ENCODE measurements at regions not wholly inside any gene's neighbourhood (a gene's known extent, or its start where the extent isn't known, plus 50 kb on each side); places are given as distances from the start of the nearest gene placed in this dataset.
"Not testable (repeated sequence)": the region's sequence is repeated elsewhere in the genome, so short reads cannot be mapped to it uniquely, and the experiment has no call there.

- no peak for DNase-seq
Observed at GRCh38 chr14:29392287-29392686, 535.4 kb downstream of the PRKD1 start.

GRCh38 chr14:29403091-29403490, 524.6 kb downstream of the PRKD1 start:
- no peak for DNase-seq

- no peak for DNase-seq
Observed at GRCh38 chr14:29410581-29410980, 517.1 kb downstream of the PRKD1 start.

GRCh38 chr14:29414931-29415330, 512.7 kb downstream of the PRKD1 start:
- DNase-seq: not testable (repeated sequence)

GRCh38 chr14:29419736-29420135, 507.9 kb downstream of the PRKD1 start:
- no peak for DNase-seq

GRCh38 chr14:29421156-29421728, 506.4 kb downstream of the PRKD1 start:
- DNase-seq: no peak

- no peak for DNase-seq
Observed at GRCh38 chr14:29425705-29426482, 501.8 kb downstream of the PRKD1 start.

GRCh38 chr14:29442696-29443095, 485.0 kb downstream of the PRKD1 start:
- DNase-seq: no peak

- no peak for DNase-seq
Observed at GRCh38 chr14:29444216-29444615, 483.4 kb downstream of the PRKD1 start.

GRCh38 chr14:29444805-29445204, 482.8 kb downstream of the PRKD1 start:
- no peak for DNase-seq

- no peak for DNase-seq
Observed at GRCh38 chr14:29446971-29447370, 480.7 kb downstream of the PRKD1 start.

- no peak for DNase-seq
Observed at GRCh38 chr14:29451941-29452340, 475.7 kb downstream of the PRKD1 start.

GRCh38 chr14:29453045-29453444, 474.6 kb downstream of the PRKD1 start:
- no peak for DNase-seq

GRCh38 chr14:29454026-29454693, 473.5 kb downstream of the PRKD1 start:
- no peak for DNase-seq

GRCh38 chr14:29458547-29458946, 469.1 kb downstream of the PRKD1 start:
- peak; percentile 69 for DNase-seq

- DNase-seq: no peak
Observed at GRCh38 chr14:29459531-29459930, 468.1 kb downstream of the PRKD1 start.

GRCh38 chr14:29459969-29460560, 467.6 kb downstream of the PRKD1 start:
- DNase-seq: no peak

- DNase-seq: no peak
Observed at GRCh38 chr14:29461101-29461500, 466.5 kb downstream of the PRKD1 start.

- DNase-seq: no peak
Observed at GRCh38 chr14:29461506-29461905, 466.1 kb downstream of the PRKD1 start.

GRCh38 chr14:29462321-29462720, 465.3 kb downstream of the PRKD1 start:
- peak; percentile 96 for DNase-seq

- no peak for DNase-seq
Observed at GRCh38 chr14:29462772-29463171, 464.9 kb downstream of the PRKD1 start.

GRCh38 chr14:29463727-29464395, 463.8 kb downstream of the PRKD1 start:
- DNase-seq: peak; percentile 17

- no peak for DNase-seq
Observed at GRCh38 chr14:29465095-29465494, 462.6 kb downstream of the PRKD1 start.
